Naive thymus-derived CD4-positive, alpha-beta T cell (primary cell): ENCODE measurements at regions not wholly inside any gene's neighbourhood (a gene's known extent, or its start where the extent isn't known, plus 50 kb on each side); places are given as distances from the start of the nearest gene placed in this dataset.

ENCODE experiments used
- ATAC-seq: fragments of 150-1000 bp; cut with Tn5 transposase; 2 replicates; pipeline ENCODE4 v1.10.0; 2021; ENCODE audit warnings: mild to moderate bottlenecking, moderate library complexity
- CTCF ChIA-PET: fragments of 350-600 bp; sonication (Branson Sonifier 250); formaldehyde crosslinking; loops from one replicate; lab custom pipeline; 2021; ENCODE audit warnings: antibody characterized with exemption; lab: Charles Lee
- POLR2A ChIA-PET: fragments of 350-600 bp; sonication (Branson Sonifier 250); formaldehyde crosslinking; loops from one replicate; lab custom pipeline; 2021; ENCODE audit warnings: antibody characterized with exemption, inconsistent platforms; lab: Charles Lee
- DNase-seq, 9 donors: peaks; one replicate each; pipeline versions ENCODE4 v3.0.0 to v3.0.0-alpha.2; 2020 to 2022; ENCODE audit warnings: mixed read lengths in 1 of 9
- H3K27ac ChIP-seq: one replicate; pipeline ENCODE4 v1.7.0; 2013; ENCODE audit warnings: mild to moderate bottlenecking, low read depth, low read length, moderate library complexity
- H3K27me3 ChIP-seq, 2 donors: one replicate each; pipeline ENCODE4 v1.7.0; 2013; ENCODE audit warnings: low read length in 2 of 2, mild to moderate bottlenecking in 2 of 2, moderate library complexity in 2 of 2; ENCODE audit not compliant: control insufficient read depth in 2 of 2, insufficient read depth in 2 of 2
- H3K36me3 ChIP-seq, 3 experiments: 1 replicate in 2 of 3; 2 replicates in 1 of 3; pipeline ENCODE4 v1.7.0; 2013; ENCODE audit warnings: low read length in 3 of 3, mild to moderate bottlenecking in 3 of 3, moderate library complexity in 1 of 3; ENCODE audit not compliant: insufficient read depth in 3 of 3, control insufficient read depth in 2 of 3
- H3K4me1 ChIP-seq, 2 donors: one replicate each; pipeline ENCODE4 v1.7.0; 2013; ENCODE audit warnings: low read length in 2 of 2, mild to moderate bottlenecking in 2 of 2, moderate library complexity in 1 of 2; ENCODE audit not compliant: control insufficient read depth in 2 of 2, insufficient read depth in 2 of 2
- H3K4me3 ChIP-seq: 2 replicates; pipeline ENCODE4 v1.7.0; 2013; ENCODE audit warnings: mild to moderate bottlenecking, low read length
- H3K9me3 ChIP-seq, 3 experiments: 1 replicate in 2 of 3; 2 replicates in 1 of 3; pipeline ENCODE4 v1.7.0; 2013; ENCODE audit warnings: low read length in 3 of 3; ENCODE audit not compliant: control insufficient read depth in 2 of 3
- H3K27ac Mint-ChIP-seq, 9 donors: one replicate each; pipeline ENCODE4 v1.8.0; 2020 to 2022; ENCODE audit warnings: mixed read lengths in 9 of 9, mild to moderate bottlenecking in 8 of 9, moderate library complexity in 5 of 9, inconsistent platforms in 2 of 9
- H3K27me3 Mint-ChIP-seq, 5 donors: one replicate each; pipeline ENCODE4 v1.8.0; 2021 to 2022; ENCODE audit warnings: mixed read lengths in 5 of 5, mild to moderate bottlenecking in 1 of 5
- H3K36me3 Mint-ChIP-seq, 5 donors: one replicate each; pipeline ENCODE4 v1.8.0; 2020 to 2022; ENCODE audit warnings: mixed read lengths in 5 of 5, mild to moderate bottlenecking in 3 of 5, inconsistent platforms in 1 of 5
- H3K4me1 Mint-ChIP-seq, 7 donors: one replicate each; pipeline ENCODE4 v1.8.0; 2020 to 2022; ENCODE audit warnings: mixed read lengths in 7 of 7, mild to moderate bottlenecking in 3 of 7, inconsistent platforms in 1 of 7
- H3K4me3 Mint-ChIP-seq, 10 donors: one replicate each; pipeline ENCODE4 v1.8.0; 2020 to 2022; ENCODE audit warnings: mild to moderate bottlenecking in 10 of 10, mixed read lengths in 10 of 10, moderate library complexity in 6 of 10, inconsistent platforms in 2 of 10
- H3K9me3 Mint-ChIP-seq, 11 donors: one replicate each; pipeline ENCODE4 v1.8.0; 2020 to 2022; ENCODE audit warnings: mixed read lengths in 11 of 11, mild to moderate bottlenecking in 4 of 11, inconsistent platforms in 1 of 11, moderate library complexity in 1 of 11
- intact Hi-C, 2 donors: fragments of 100-400 bp; cut with micrococcal nuclease; formaldehyde crosslinking; loops; one replicate each; pipeline ENCODE4 v1.15.1; 2023

DNA sequence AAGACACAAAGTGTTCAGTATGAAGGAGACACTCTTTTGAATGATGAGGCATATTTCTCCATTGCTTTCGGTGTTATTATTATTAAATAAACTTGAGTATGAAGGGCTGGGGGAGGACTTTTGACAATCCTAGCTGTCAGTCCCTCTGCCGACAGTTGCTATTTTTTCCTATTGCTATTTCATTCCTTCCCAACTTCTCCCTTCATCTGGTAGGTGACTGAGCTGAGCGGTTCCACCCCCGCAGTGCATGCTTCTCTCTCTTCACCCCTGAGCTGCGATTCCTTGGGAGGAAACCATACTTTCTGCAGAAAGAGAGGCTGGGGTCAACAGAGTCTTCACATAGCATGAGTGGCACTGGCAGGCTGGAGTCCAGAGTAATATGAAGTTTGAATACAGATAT, 261.2 kb upstream of the TAC1 start:
- intact Hi-C loops: no loop called here
- Histone ChIP-seq H3K9me3 (no peaks in the 10 kb centered on the region), H3K27ac (no peak overlapping the region), H3K4me3 (no peak overlapping the region), H3K36me3 (no peaks in the 10 kb centered on the region), H3K4me1 (no peaks in the 10 kb centered on the region), H3K27me3 (no peaks in the 10 kb centered on the region)
- peaks cover 0 to 3% (median 0%) of the 10 kb centered on the region in 11 donors for H3K9me3 Mint-ChIP-seq
- H3K27ac Mint-ChIP-seq: no peak overlapping the region
- H3K4me3 Mint-ChIP-seq: no peak overlapping the region
- POLR2A ChIA-PET: no interaction called here
- DNase-seq: no peak
- CTCF ChIA-PET: no interaction called here
- no peaks in the 10 kb centered on the region for H3K36me3 Mint-ChIP-seq
- no peak for ATAC-seq
- no peaks in the 10 kb centered on the region for H3K4me1 Mint-ChIP-seq
- H3K27me3 Mint-ChIP-seq: peaks cover 0 to 15% (median 4%) of the 10 kb centered on the region in 5 donors

DNA sequence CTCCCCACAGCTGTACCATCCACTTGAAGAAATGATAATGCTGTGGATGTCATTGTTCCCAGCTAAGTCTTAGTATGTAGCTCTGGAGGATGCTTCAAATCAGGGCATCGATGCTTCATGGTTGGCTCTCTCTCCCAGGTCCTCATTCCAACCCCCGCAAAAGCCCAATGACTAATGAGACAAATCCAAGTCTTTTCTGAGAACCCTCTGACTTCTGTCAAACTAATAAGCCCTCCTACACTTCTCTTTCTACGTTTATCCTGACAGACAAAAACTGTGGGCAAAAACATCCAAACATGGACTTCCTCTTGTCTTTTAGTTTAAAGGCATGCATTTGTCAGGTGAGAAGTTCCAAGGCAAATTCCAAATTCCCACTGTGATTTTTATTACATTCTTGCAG, 260.4 kb upstream of the TAC1 start:
- no peaks in the 10 kb centered on the region for H3K9me3 ChIP-seq
- peaks cover 0 to 3% (median 0%) of the 10 kb centered on the region in 11 donors for H3K9me3 Mint-ChIP-seq
- H3K4me3 ChIP-seq: no peak overlapping the region
- peaks cover 0 to 11% (median 4%) of the 10 kb centered on the region in 5 donors for H3K27me3 Mint-ChIP-seq
- intact Hi-C loops: no loop called here
- no peak overlapping the region for H3K27ac Mint-ChIP-seq
- H3K4me1 Mint-ChIP-seq: no peaks in the 10 kb centered on the region
- H3K36me3 ChIP-seq: no peaks in the 10 kb centered on the region
- H3K27me3 ChIP-seq: no peaks in the 10 kb centered on the region
- ChIA-PET CTCF (no interaction called here), POLR2A (no interaction called here)
- H3K4me1 ChIP-seq: no peaks in the 10 kb centered on the region
- H3K36me3 Mint-ChIP-seq: no peaks in the 10 kb centered on the region
- H3K4me3 Mint-ChIP-seq: no peak overlapping the region
- no peak overlapping the region for H3K27ac ChIP-seq
- DNase-seq: no peak
- ATAC-seq: no peak

DNA sequence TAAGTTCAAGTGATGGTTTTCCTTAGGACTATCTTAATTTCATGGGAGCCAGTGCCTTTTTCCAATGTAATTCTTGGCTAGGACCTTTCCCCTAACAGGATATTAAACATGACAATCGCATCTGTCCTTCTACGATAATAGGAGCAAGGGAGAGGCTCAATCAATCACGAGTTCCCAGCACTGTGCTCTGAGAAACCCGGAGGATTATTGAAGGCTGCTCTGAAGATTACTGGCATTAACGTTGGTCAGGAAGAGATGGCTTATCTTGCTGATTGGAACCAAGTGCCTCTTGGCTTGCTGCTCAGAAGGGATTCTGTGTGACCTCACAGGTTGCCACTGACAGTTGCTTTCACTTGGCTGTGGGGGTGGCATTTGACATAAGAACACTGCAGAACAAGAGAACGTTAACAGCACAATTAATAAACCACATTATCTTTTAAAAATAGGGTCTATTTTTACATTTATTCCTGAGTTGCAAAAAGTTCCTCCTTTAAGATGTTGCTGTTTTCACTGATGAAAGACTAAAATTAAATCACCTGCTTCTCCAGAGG, 252.1 kb upstream of the TAC1 start:
- DNase-seq (no peak), ATAC-seq (no peak)
- CTCF ChIA-PET: no interaction called here
- Mint-ChIP-seq H3K27ac (no peak overlapping the region), H3K9me3 (peaks cover 0 to 4% (median 0%) of the 10 kb centered on the region in 11 donors), H3K4me1 (no peaks in the 10 kb centered on the region), H3K4me3 (no peak overlapping the region), H3K27me3 (peaks cover 0 to 5% (median 0%) of the 10 kb centered on the region in 5 donors), H3K36me3 (no peaks in the 10 kb centered on the region)
- no peak overlapping the region for H3K27ac ChIP-seq
- intact Hi-C loops: no loop called here
- no peaks in the 10 kb centered on the region for H3K9me3 ChIP-seq
- no peaks in the 10 kb centered on the region for H3K36me3 ChIP-seq
- H3K4me3 ChIP-seq: no peak overlapping the region
- no peaks in the 10 kb centered on the region for H3K4me1 ChIP-seq
- no peaks in the 10 kb centered on the region for H3K27me3 ChIP-seq
- POLR2A ChIA-PET: no interaction called here

DNA sequence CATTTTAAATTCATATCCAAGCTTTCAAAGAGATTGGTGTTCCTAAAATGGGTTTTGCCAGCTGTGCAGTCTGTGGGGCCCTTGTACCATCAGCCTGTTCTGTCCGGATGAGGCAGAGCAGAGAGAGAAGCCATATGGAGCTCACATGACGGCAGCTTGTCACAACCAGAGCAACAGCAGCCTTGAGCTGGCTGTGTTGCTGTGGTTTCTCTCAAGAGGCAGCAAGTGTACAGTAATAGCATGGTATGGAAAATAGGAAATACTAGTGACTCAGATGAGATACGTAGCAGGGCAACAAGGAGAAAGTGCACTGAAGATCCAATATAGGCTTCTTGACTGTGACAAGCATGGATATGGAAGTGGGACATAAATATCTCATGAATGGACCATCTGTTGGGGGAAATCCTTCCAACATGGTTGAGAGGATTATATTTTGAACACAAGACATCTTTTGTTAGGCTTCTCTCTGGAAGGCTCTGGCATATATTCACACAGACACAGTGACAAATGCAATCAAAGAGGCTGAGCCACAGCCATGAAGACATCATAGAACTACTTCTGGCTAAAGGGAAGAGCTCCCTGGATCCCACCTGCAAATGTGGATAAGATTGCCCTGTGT, 251.0 kb upstream of the TAC1 start:
- CTCF ChIA-PET: no interaction called here
- H3K9me3 Mint-ChIP-seq: peaks cover 0 to 4% (median 0%) of the 10 kb centered on the region in 11 donors
- Histone ChIP-seq H3K36me3 (no peaks in the 10 kb centered on the region), H3K4me1 (no peaks in the 10 kb centered on the region), H3K27ac (no peak overlapping the region), H3K9me3 (no peaks in the 10 kb centered on the region), H3K4me3 (no peak overlapping the region), H3K27me3 (no peaks in the 10 kb centered on the region)
- POLR2A ChIA-PET: no interaction called here
- intact Hi-C loops: no loop called here
- no peaks in the 10 kb centered on the region for H3K4me1 Mint-ChIP-seq
- no peak for ATAC-seq
- H3K4me3 Mint-ChIP-seq: no peak overlapping the region
- DNase-seq: no peak
- H3K27me3 Mint-ChIP-seq: peaks cover 0 to 5% (median 0%) of the 10 kb centered on the region in 5 donors
- no peaks in the 10 kb centered on the region for H3K36me3 Mint-ChIP-seq
- no peak overlapping the region for H3K27ac Mint-ChIP-seq

DNA sequence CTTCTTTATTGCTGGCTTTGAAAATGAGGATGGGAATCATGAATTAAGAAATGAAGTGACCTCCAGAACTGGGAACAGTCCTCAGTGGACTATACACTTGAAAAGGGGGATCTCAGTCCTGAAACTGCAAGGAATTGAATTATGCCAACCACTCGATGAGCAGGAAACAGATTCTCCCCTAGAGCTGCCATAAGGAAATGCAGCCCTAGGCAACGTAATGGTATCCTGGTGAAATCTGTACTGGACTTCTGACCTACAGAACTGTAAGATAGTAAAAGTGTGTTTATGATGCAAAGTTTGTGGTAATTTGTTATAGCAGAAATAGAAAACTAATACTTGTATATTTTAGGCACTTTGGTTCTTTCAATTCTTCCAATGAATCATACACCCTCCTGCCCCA, 236.4 kb upstream of the TAC1 start:
- Mint-ChIP-seq H3K4me1 (no peaks in the 10 kb centered on the region), H3K36me3 (no peaks in the 10 kb centered on the region), H3K9me3 (peaks cover 0 to 3% (median 0%) of the 10 kb centered on the region in 11 donors), H3K27ac (no peak overlapping the region), H3K27me3 (peaks cover 0 to 8% (median 6%) of the 10 kb centered on the region in 5 donors), H3K4me3 (no peak overlapping the region)
- ChIA-PET POLR2A (no interaction called here), CTCF (no interaction called here)
- H3K4me3 ChIP-seq: no peak overlapping the region
- H3K36me3 ChIP-seq: no peaks in the 10 kb centered on the region
- H3K9me3 ChIP-seq: no peaks in the 10 kb centered on the region
- ATAC-seq (no peak), DNase-seq (no peak)
- no peaks in the 10 kb centered on the region for H3K4me1 ChIP-seq
- H3K27me3 ChIP-seq: no peaks in the 10 kb centered on the region
- intact Hi-C loops: loop anchor here in 1 of 2 donors (10.0 kb wide), 1 partner anchor 339 kb away; no protein-coding TSS in a partner anchor
- no peak overlapping the region for H3K27ac ChIP-seq

DNA sequence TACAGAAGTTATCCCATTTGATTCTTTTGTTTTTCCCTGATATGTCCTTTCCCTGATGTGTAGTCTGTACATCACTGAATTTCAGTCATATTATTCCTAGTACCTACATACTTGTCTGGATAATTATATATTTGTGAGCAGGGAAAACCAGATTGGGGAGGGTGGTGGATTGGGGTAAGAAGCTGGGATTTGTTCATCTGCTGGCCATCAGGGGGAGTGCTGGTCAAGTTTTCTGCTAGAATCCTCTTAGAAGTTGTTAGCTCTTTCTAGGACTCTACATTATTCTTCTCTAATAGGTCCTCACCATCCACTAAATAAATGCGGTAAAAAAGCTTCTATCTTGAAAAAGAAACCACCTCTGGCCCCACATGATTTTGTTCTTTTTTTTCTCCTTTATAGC, 232.7 kb upstream of the TAC1 start:
- Mint-ChIP-seq H3K4me1 (no peaks in the 10 kb centered on the region), H3K9me3 (peaks cover 0 to 3% (median 0%) of the 10 kb centered on the region in 11 donors), H3K4me3 (no peak overlapping the region), H3K36me3 (no peaks in the 10 kb centered on the region), H3K27me3 (peaks cover 0 to 12% (median 8%) of the 10 kb centered on the region in 5 donors), H3K27ac (no peak overlapping the region)
- Histone ChIP-seq H3K4me3 (no peak overlapping the region), H3K4me1 (no peaks in the 10 kb centered on the region), H3K36me3 (no peaks in the 10 kb centered on the region), H3K27me3 (no peaks in the 10 kb centered on the region), H3K9me3 (no peaks in the 10 kb centered on the region), H3K27ac (no peak overlapping the region)
- POLR2A ChIA-PET: no interaction called here
- intact Hi-C loops: loop anchor here (2.0 to 10.0 kb wide), 2 partner anchors 336 kb away; no protein-coding TSS in a partner anchor
- ATAC-seq (no peak), DNase-seq (peak in 1 of 9 donors; percentile 1)
- CTCF ChIA-PET: no interaction called here
